NCI-H187 (cell line): ENCODE measurements at regions not wholly inside any gene's neighbourhood (a gene's known extent, or its start where the extent isn't known, plus 50 kb on each side); places are given as distances from the start of the nearest gene placed in this dataset.

Experiments used
- DNase-seq, 2 experiments: peaks; one replicate each; lab custom pipeline; 2025; lab: John Stamatoyannopoulos, UW

GRCh38 chr9:84450029-84450428 lies 109.5 kb upstream of the SLC28A3 start:
- DNase-seq, result no peak

DNA sequence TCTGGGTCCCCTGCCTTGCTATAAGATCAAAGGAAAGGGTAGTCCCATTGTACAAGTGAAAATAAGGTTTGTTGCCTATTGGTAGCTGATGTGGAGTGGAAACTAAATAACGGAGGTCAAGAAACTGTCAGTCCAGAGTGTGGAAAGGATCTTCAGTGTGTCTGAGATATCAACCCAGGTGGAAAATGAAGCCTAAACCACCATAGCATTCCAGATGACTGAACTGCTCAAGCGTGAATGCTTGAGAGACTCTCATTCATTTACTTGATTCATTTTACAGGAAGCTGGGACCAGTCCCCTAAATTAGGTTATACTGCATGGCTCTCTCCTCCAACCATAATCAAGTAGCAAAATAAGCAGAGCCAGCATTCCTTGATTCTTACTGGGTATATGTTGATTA lies 116.0 kb upstream of the SLC28A3 start:
- DNase-seq, result no peak

GRCh38 chr9:84460695-84461094 lies 120.1 kb upstream of the SLC28A3 start:
- DNase-seq, result no peak

DNA sequence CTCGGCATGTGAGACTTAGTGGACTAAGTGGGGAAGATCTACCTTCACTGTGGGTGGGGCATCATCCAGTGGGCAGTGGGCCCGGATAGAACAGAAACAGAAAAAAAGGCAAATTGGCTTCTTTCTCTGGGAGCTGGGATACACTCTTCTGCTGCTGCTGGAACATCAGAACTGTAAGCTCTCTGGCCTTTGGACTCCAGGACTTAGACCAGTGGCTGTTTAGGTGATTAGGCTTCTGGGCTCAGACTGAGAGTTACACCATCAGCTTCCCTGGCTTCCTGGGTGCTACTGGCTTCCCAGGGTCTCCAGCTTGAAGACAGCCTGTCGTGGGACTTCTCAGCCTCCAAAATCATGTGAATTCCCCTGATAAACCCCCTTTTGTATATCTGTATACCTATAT lies 122.7 kb upstream of the SLC28A3 start:
- no peak for DNase-seq

DNA sequence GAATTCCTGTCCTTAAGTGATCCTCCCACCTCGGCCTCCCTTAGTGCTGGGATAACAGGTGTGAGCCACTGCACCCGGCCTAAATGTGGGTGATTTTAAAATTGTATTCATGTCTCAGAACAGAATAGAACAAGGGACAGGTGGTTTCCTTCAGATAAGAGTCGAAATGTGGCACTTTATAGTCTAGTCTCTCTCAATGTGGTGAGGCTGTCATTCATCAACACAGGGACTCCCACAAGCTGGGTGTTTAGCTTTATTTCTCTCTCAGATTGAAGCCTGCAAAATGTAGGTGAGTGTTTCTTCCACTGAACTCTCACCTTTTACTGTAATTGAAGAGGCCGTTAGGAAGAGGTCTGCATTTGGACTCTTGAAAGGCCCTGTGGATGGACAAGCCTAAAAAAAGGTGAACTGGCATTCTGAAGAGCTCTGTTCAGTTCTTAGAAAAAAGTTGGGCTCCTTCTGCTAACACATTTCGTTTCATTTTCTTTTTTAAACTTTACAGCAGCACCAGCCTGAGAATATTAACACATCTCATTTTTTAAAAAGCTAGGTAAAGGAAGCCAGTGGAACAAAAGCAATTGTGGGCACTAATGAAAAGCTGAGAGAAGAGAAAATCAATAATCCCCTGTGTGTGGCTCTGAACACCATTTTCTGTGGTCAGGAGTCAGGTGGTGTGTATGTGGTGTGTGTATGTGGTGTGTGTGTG lies 126.2 kb upstream of the SLC28A3 start:
- no peak for DNase-seq

DNA sequence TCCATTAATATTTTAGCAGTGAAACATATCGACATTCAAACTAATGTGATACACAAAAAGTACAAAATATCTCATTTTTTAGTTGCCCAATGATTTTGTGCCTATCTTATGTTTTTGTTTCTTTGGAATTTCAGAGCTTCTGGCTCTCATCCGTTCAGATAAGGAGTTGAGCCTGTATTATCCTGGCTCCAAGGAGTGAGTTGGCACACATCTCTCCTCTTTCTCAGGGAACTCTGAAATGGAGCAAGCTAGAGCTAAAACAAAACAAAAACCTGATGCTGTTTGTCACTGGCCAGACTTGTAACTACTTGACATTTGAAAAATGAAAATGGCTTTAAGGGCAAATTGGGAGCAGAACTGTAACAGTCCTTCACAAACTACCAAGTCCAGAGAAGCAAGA lies 131.3 kb upstream of the SLC28A3 start:
- no peak for DNase-seq

GRCh38 chr9:84478996-84479395 lies 138.4 kb upstream of the SLC28A3 start:
- DNase-seq, result no peak

- DNase-seq, result no peak
Measured at GRCh38 chr9:84480071-84480470, 139.5 kb upstream of the SLC28A3 start.

- no peak for DNase-seq
Measured at GRCh38 chr9:84481231-84481630, 140.7 kb upstream of the SLC28A3 start.

- DNase-seq, result no peak
Measured at GRCh38 chr9:84481636-84482218, 141.2 kb upstream of the SLC28A3 start.

- no peak for DNase-seq
Measured at GRCh38 chr9:84482607-84483006, 142.0 kb upstream of the SLC28A3 start.

- DNase-seq, result no peak
Measured at GRCh38 chr9:84484172-84484571, 143.6 kb upstream of the SLC28A3 start.

DNA sequence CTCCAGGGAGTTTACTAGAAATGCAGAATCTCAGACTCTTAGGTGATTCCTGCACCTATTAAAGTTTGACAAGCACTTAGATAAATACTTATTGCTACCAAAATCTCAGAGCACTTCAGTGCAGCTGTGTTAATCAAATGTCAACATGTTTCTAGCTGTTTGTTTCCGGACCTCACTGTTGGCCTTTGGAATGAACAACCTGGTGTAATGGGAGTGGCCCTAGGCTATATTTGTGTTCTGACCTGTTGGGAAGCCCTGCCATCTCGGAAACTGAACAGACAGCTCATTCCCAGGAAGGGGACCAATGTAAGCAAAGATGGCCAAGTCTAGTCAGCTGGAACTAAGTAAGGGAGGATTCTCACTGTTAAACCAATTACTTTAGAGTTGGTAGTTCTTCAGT lies 145.0 kb upstream of the SLC28A3 start:
- no peak for DNase-seq

DNA sequence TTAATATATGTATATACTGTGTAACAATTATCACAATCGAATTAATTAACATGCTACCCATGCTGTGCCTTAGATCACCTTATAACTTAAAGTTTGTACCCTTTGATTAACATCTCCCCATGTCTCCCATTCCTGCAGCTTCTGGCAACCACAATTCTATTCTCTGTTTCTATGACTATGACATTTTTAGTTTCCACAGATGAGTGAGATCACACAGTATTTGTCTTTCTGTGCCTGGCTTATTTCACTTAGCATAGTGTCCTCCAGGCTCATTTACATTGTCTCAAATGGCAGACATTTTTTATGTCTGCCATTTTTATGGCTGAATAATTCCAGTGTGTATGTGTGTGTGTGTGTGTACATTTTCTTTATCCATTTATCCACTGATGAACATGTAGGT lies 146.1 kb upstream of the SLC28A3 start:
- DNase-seq, result no peak

DNA sequence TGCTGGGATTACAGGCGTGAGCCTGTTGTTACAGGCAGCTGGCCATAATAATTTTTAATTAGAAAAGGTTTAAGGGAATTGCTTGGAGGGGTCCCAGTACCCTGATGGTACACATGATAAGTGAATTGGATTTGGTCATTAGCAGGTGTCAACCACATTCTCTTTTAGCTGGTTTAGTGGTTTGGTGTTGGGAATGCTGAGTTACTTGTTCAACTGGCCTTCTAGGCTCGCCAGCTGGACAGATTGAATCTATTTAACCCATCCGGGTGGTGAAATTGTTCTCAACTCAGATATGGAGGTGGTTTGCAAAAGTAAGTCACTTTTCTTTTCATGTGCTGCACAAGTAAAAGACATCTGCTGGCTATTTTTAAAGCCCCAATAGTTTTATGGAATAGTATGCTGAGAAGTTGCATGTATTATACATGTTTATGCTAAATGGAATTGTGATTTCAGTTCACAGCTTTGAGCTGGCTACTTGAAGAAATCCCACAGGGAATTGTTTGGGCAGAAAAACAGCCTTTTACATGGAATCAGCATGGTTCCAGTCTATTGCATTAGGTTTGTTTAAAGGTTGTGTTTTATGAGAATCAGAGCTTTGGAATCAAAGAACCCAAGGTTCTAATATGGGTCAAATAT lies 149.8 kb upstream of the SLC28A3 start:
- no peak for DNase-seq

GRCh38 chr9:84490842-84491325 lies 150.3 kb upstream of the SLC28A3 start:
- DNase-seq, result no peak

- DNase-seq, result no peak
Measured at GRCh38 chr9:84492366-84493159, 152.0 kb upstream of the SLC28A3 start.

- DNase-seq, result no peak
Measured at GRCh38 chr9:84493284-84493947, 152.9 kb upstream of the SLC28A3 start.

- no peak for DNase-seq
Measured at GRCh38 chr9:84499969-84500582, 159.5 kb upstream of the SLC28A3 start.

DNA sequence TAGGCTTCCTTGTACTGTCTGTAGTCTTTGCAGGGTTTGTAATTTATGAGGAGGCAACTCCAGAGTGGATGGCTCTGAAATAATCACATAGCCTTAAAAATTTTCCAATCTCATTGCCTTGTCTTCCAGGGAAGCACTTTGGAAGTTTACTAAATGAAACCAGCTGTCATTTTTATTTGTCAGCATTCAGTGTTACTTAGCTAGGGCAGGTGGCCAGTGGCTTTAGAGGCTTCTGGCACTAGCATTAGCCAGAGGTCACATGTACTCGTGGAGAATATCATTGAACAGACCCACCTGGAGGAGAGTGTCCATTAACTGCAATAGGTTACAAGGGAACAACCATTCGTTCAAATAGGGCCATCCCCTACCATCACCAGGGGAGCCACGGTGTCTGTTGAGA lies 160.3 kb upstream of the SLC28A3 start:
- no peak for DNase-seq

DNA sequence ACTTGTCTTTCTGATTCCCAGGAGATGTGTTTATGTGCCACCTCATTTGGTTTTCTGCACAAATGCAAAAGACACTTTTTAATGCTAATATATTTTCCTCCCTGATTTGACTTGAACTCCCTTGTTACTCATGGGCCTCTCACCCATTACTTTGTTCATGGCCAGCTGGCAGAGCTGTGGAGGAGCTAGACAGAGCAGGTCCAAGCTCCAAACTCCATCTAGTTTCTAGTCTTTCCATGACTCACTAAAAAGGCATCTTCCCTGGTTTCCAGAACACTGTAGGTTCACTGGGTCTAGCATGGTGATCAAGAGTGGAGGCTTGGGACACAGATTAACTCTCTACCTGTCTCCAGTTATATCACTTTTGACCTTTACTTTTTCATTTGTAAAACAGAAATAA lies 161.0 kb upstream of the SLC28A3 start:
- DNase-seq, result no peak

DNA sequence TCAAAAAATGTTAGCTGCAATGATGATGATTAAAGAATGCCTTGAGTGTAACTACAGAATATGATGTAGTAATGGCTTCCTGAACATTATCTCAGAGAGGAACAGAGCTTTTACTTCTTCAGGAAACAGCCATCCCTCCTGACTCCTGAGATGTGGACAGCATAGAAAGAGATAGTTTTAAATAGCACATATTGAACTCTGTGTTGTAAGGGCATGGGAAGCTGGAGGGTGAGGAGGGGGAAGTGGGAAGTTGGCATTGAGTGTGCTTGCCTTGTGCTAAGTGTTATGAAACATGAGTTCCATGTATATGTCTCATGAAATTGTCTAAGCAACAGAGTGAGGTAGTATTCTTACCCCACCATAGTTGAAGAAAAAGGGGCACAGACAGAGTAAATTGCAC lies 161.5 kb upstream of the SLC28A3 start:
- no peak for DNase-seq
